HepG2 (cell line): ENCODE measurements at regions not wholly inside any gene's neighbourhood (a gene's known extent, or its start where the extent isn't known, plus 50 kb on each side); places are given as distances from the start of the nearest gene placed in this dataset.

Experiments used
- FOSL2 ChIP-seq: sonication (generic); formaldehyde crosslinking; IDR thresholded peaks from 2 replicates; pipeline ENCODE4 v1.4.0; 2020; ENCODE audit warnings: missing genetic modification reagents
- GZF1 ChIP-seq: sonication (generic); formaldehyde crosslinking; IDR thresholded peaks from 2 replicates; pipeline ENCODE4 v1.5.1; 2020; ENCODE audit warnings: mild to moderate bottlenecking, missing genetic modification reagents
- KDM2A ChIP-seq: sonication (generic); formaldehyde crosslinking; IDR thresholded peaks from 2 replicates; pipeline ENCODE4 v1.4.0; 2020; ENCODE audit warnings: low read depth, missing genetic modification reagents, borderline replicate concordance
- KLF16 ChIP-seq, 2 experiments: sonication (generic) in 1 of 2; formaldehyde crosslinking in 1 of 2; IDR thresholded peaks; 2 replicates each; pipeline versions ENCODE4 v1.6.1 to v1.8.0; 2016 to 2023; ENCODE audit warnings: missing genetic modification reagents in 2 of 2, missing compliant biosample characterization in 1 of 2
- MNT ChIP-seq: fragments of 450-650 bp; IDR thresholded peaks from 2 replicates; pipeline ENCODE4 v1.6.1; 2016
- MXD1 ChIP-seq: sonication (generic); formaldehyde crosslinking; IDR thresholded peaks from 2 replicates; pipeline ENCODE4 v1.4.0; 2020; ENCODE audit warnings: mild to moderate bottlenecking, missing genetic modification reagents
- MYC ChIP-seq: sonication (generic); formaldehyde crosslinking; IDR thresholded peaks from 2 replicates; pipeline ENCODE4 v1.9.0; 2021; ENCODE audit warnings: missing genetic modification reagents, borderline replicate concordance
- RAD21 ChIP-seq: fragments of 450-650 bp; formaldehyde crosslinking; IDR thresholded peaks from 2 replicates; pipeline ENCODE4 v1.5.0; 2020; ENCODE audit warnings: mild to moderate bottlenecking
- SALL1 ChIP-seq: sonication (generic); formaldehyde crosslinking; IDR thresholded peaks from 2 replicates; pipeline ENCODE4 v1.8.0; 2022; ENCODE audit warnings: mild to moderate bottlenecking, missing genetic modification reagents
- SAP130 ChIP-seq: IDR thresholded peaks from 2 replicates; pipeline ENCODE4 v1.6.1; 2016; ENCODE audit warnings: low read depth
- SNAPC5 ChIP-seq: sonication (generic); formaldehyde crosslinking; IDR thresholded peaks from 2 replicates; pipeline ENCODE4 v1.8.1; 2023; ENCODE audit warnings: mild to moderate bottlenecking, missing genetic modification reagents, borderline replicate concordance
- SRF ChIP-seq: IDR thresholded peaks from 2 replicates; pipeline ENCODE4 v1.6.1; 2011; ENCODE audit warnings: mild to moderate bottlenecking, low read depth, low read length, moderate library complexity
- THYN1 ChIP-seq: sonication (generic); formaldehyde crosslinking; IDR thresholded peaks from 2 replicates; pipeline ENCODE4 v1.8.1; 2023; ENCODE audit warnings: low read depth, mild to moderate bottlenecking, moderate library complexity, missing genetic modification reagents, borderline replicate concordance
- ZBED4 ChIP-seq: sonication (generic); formaldehyde crosslinking; IDR thresholded peaks from 2 replicates; pipeline ENCODE4 v1.4.0; 2020; ENCODE audit warnings: missing genetic modification reagents, borderline replicate concordance
- ZEB1 ChIP-seq: IDR thresholded peaks from 2 replicates; pipeline ENCODE4 v1.6.1; 2012; ENCODE audit warnings: mild to moderate bottlenecking, low read depth, inconsistent platforms; ENCODE audit not compliant: insufficient replicate concordance
- ZFP82 ChIP-seq: sonication (generic); formaldehyde crosslinking; IDR thresholded peaks from 2 replicates; pipeline ENCODE4 v1.5.1; 2020; ENCODE audit warnings: mild to moderate bottlenecking, missing genetic modification reagents, borderline replicate concordance
- ZNF33B ChIP-seq: sonication (generic); formaldehyde crosslinking; IDR thresholded peaks from 2 replicates; pipeline ENCODE4 v1.5.1; 2020; ENCODE audit warnings: mild to moderate bottlenecking, missing genetic modification reagents
- ZNF343 ChIP-seq: sonication (generic); formaldehyde crosslinking; IDR thresholded peaks from 2 replicates; pipeline ENCODE4 v1.4.0; 2020; ENCODE audit warnings: mild to moderate bottlenecking, missing genetic modification reagents
- ZNF512B ChIP-seq: sonication (generic); formaldehyde crosslinking; IDR thresholded peaks from 2 replicates; pipeline ENCODE4 v1.5.1; 2020; ENCODE audit warnings: missing genetic modification reagents, mild to moderate bottlenecking, borderline replicate concordance

- peak; percentile 89; the same call in 1 of the 2 replicates for TF ChIP-seq ZNF512B (CRISPR knock-in tag)
- TF ChIP-seq MXD1: no peak
- peak; percentile 36; the same call in 1 of the 2 replicates for TF ChIP-seq SALL1
- no peak for TF ChIP-seq ZBED4 (CRISPR knock-in tag)
- TF ChIP-seq MYC (CRISPR knock-in tag): peak; percentile 66
- no peak for TF ChIP-seq ZFP82
- no peak for TF ChIP-seq THYN1
- TF ChIP-seq ZNF33B (CRISPR knock-in tag): no peak
- TF ChIP-seq RAD21 (CRISPR knock-in tag): peak; percentile 17; the same call in 1 of the 2 replicates
- TF ChIP-seq ZEB1: peak; percentile 42
- TF ChIP-seq SAP130 (CRISPR knock-in tag): peak; percentile 89
- 0 out of 2 replicates have a peak, but pooled peaks have one; percentile 30 for TF ChIP-seq ZNF343
- TF ChIP-seq FOSL2 (CRISPR knock-in tag): peak; percentile 96
- peak; percentile 3; the same call in 1 of the 2 replicates for TF ChIP-seq MNT
- TF ChIP-seq KDM2A (CRISPR knock-in tag): peak; percentile 59; the same call in 1 of the 2 replicates
- no peak for TF ChIP-seq GZF1 (CRISPR knock-in tag)
- 0 out of 2 replicates have a peak, but pooled peaks have one; percentile 58 for TF ChIP-seq SNAPC5
- 0 out of 4 replicates have a peak, but pooled peaks of 1 of the 2 experiments have one; percentile 5 for TF ChIP-seq KLF16 (CRISPR knock-in tag; IDR thresholded peaks at IDR 0.05)
- no peak for TF ChIP-seq SRF
These were observed 468.1 kb downstream of the SOX9 start (continued) for GRCh38 chr17:72588961-72589360.
